ENCODE measurements at regions not wholly inside any gene's neighbourhood (a gene's known extent, or its start where the extent isn't known, plus 50 kb on each side); places are given as distances from the start of the nearest gene placed in this dataset.

- H3K4me1 ChIP-seq (ENCODE audit: control insufficient read depth, insufficient read depth, low read length): no peaks in the 10 kb centered on the region
- H3K18ac ChIP-seq (ENCODE audit: low read depth, low read length): no peak overlapping the region
- CTCF ChIA-PET: interaction anchor here (2.0 kb wide), 1 partner anchor 10 kb away, joined by 7 read pairs; no protein-coding TSS in a partner anchor
- H2AK5ac ChIP-seq (ENCODE audit: low read depth, low read length): no peak overlapping the region
- H2BK15ac ChIP-seq (ENCODE audit: low read depth, low read length): no peak overlapping the region
- H4K20me1 ChIP-seq (ENCODE audit: insufficient read depth, low read length): no peaks in the 10 kb centered on the region
- H3K4ac ChIP-seq (ENCODE audit: low read depth, low read length): no peak overlapping the region
- H3K14ac ChIP-seq (replicated peaks; ENCODE audit: low read depth, low read length): no peak overlapping the region
- H2AFZ ChIP-seq (replicated peaks; ENCODE audit: low read length, poor library complexity): no peak overlapping the region
- POLR2A ChIA-PET (ENCODE audit: unreplicated experiment): no interaction called here
- H2AK9ac ChIP-seq (replicated peaks; ENCODE audit: low read depth, low read length, poor library complexity): no peak overlapping the region
- 0 out of 2 replicates have a peak, but pooled peaks cover 2% of the 10 kb centered on the region for H3K27me3 ChIP-seq (ENCODE audit: control insufficient read depth, insufficient read depth, low read length)
- in situ Hi-C loops (cut with MboI; ENCODE audit: low sequenced_read_pairs): no loop called here
- no peaks in the 10 kb centered on the region; the same call in 1 of the 2 replicates for H3K9me3 ChIP-seq (ENCODE audit: control insufficient read depth, insufficient read depth, low read length)
- intact Hi-C loops (cut with micrococcal nuclease): no loop called here
- no peak overlapping the region for H3K56ac ChIP-seq (ENCODE audit: extremely low read depth, insufficient read depth, low read length)
- DNase-seq: no peak
- dilution Hi-C loops (cut with HindIII; ENCODE audit: low sequenced_read_pairs, unreplicated experiment): no loop called here
- H2BK20ac ChIP-seq (ENCODE audit: low read depth, low read length): no peak overlapping the region
- H3K79me1 ChIP-seq (ENCODE audit: low read depth in 1 of 2, low read length in 2 of 2): no peaks in the 10 kb centered on the region
- ATAC-seq (ENCODE audit: low read depth): no peak
- H3K4me2 ChIP-seq (ENCODE audit: low read depth, low read length): no peak overlapping the region
- H3K23ac ChIP-seq (ENCODE audit: low read depth, low read length): no peak overlapping the region
- H3K27ac ChIP-seq (ENCODE audit: insufficient read depth, low read length): no peak overlapping the region
- no peak overlapping the region for H4K5ac ChIP-seq (ENCODE audit: low read depth, low read length)
- no CpG with 5 or more reads among the region's 10 CpGs for WGBS, 2 experiments (ENCODE audit: extremely low coverage in 2 of 2, insufficient read length in 1 of 2)
- no peak for TF ChIP-seq RCOR1 (IDR thresholded peaks at IDR 0.05; ENCODE audit: insufficient replicate concordance, low read length)
- H2BK5ac ChIP-seq (ENCODE audit: low read depth, low read length, poor library complexity, severe bottlenecking): no peak overlapping the region
- H4K91ac ChIP-seq (ENCODE audit: insufficient read depth, low read depth, low read length): no peak overlapping the region
- H2BK120ac ChIP-seq (ENCODE audit: low read depth, low read length): no peak overlapping the region
- no peaks in the 10 kb centered on the region for H3K9me1 ChIP-seq (ENCODE audit: insufficient read depth, low read length)
- no peak overlapping the region for H4K8ac ChIP-seq (ENCODE audit: low read depth in 2 of 2, low read length in 2 of 2)
- H3K4me3 ChIP-seq (ENCODE audit: insufficient read depth, low read depth, low read length): no peak overlapping the region
- no peak overlapping the region for H3K9ac ChIP-seq (ENCODE audit: low read depth, low read length)
- no TSS peak for BruUV-seq (replicated peaks)
- no peaks in the 10 kb centered on the region for H3K36me3 ChIP-seq (ENCODE audit: control insufficient read depth, insufficient read depth, low read length)
Observed at GRCh38 chr7:72504061-72504706, 92.0 kb upstream of the CALN1 start.
